Left lung (tissue), 4 donors: ENCODE measurements at regions not wholly inside any gene's neighbourhood (a gene's known extent, or its start where the extent isn't known, plus 50 kb on each side); places are given as distances from the start of the nearest gene placed in this dataset.

Source experiments
- ATAC-seq: fragments of 200-7000 bp; cut with Tn5 transposase; one replicate; pipeline ENCODE4 v1.9.1; 2020; ENCODE audit warnings: moderate library complexity
- DNase-seq, 4 donors: peaks; one replicate each; pipeline ENCODE4 v3.0.0-alpha.2; 2013 to 2020
- H3K27ac ChIP-seq, 2 donors: fragments of 200-600 bp; sonication (generic) in 1 of 2; one replicate each; pipeline versions ENCODE4 v1.5.0 to v1.8.0; 2020 to 2021
- H3K27me3 ChIP-seq, 2 donors: fragments of 200-600 bp; sonication (generic) in 1 of 2; one replicate each; pipeline versions ENCODE4 v1.5.0 to v1.8.0; 2020 to 2021
- H3K36me3 ChIP-seq, 2 donors: fragments of 200-600 bp; sonication (generic) in 1 of 2; one replicate each; pipeline versions ENCODE4 v1.5.0 to v1.8.0; 2020 to 2021
- H3K4me1 ChIP-seq, 2 donors: fragments of 200-600 bp; one replicate each; pipeline ENCODE4 v1.8.0; 2021
- H3K4me3 ChIP-seq, 2 donors: fragments of 200-600 bp; sonication (generic) in 1 of 2; one replicate each; pipeline versions ENCODE4 v1.5.0 to v1.8.0; 2020 to 2021; ENCODE audit warnings: mild to moderate bottlenecking in 1 of 2
- H3K9me3 ChIP-seq, 2 donors: fragments of 200-600 bp; sonication (generic) in 1 of 2; one replicate each; pipeline versions ENCODE4 v1.5.0 to v1.8.0; 2020 to 2021
- CTCF ChIP-seq, 2 donors: fragments of 200-600 bp; sonication (generic) in 1 of 2; IDR thresholded peaks; one replicate each; pipeline versions ENCODE4 v1.5.0 to v1.8.0; 2021; ENCODE audit warnings: antibody characterized with exemption in 2 of 2
- intact Hi-C, 2 donors: fragments of 100-400 bp; cut with DNase I; formaldehyde crosslinking; loops; one replicate each; pipeline versions ENCODE4 v1.11.2 to v1.14.2; 2022
- donor health status: DM: no; HTN: yes; CAD: no.
- donor health status: DM: no; HTN: no; CAD: no.

DNA sequence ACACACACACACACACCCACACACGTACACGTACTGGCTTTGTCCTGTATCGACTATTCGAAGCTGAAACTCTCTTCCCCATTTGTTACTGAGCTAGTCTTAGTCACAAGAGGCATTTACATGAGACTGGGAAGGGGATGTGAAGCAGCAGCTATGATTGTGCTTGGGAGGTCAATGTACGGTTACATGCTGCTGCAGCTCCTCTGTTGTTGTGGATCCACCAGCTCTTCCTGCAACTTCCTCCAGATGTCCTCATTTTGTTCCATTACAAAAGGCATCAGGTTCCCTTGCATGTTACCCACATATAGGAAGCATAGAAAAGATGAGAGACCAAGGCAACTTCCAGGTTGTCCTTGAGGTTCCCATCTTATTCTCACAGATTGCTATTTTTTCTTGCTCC, 612.4 kb upstream of the IMPG1 start:
- no peak for ATAC-seq
- Histone ChIP-seq H3K4me1 (no peaks in the 10 kb centered on the region), H3K27ac (no peak overlapping the region), H3K4me3 (no peak overlapping the region), H3K36me3 (no peaks in the 10 kb centered on the region), H3K9me3 (peaks cover 0 to 10% of the 10 kb centered on the region in 2 donors), H3K27me3 (no peaks in the 10 kb centered on the region)
- intact Hi-C loops, result no loop called here
- DNase-seq, result no peak
- TF ChIP-seq CTCF (IDR thresholded peaks at IDR 0.05), result no peak

- H3K9me3 ChIP-seq, result peaks cover 0 to 10% of the 10 kb centered on the region in 2 donors
- no peak overlapping the region for H3K27ac ChIP-seq
- H3K27me3 ChIP-seq, result no peaks in the 10 kb centered on the region
- no peak for ATAC-seq
- no peaks in the 10 kb centered on the region for H3K36me3 ChIP-seq
- DNase-seq, result no peak
- H3K4me3 ChIP-seq, result no peak overlapping the region
- intact Hi-C loops, result no loop called here
- H3K4me1 ChIP-seq, result no peaks in the 10 kb centered on the region
- no peak for TF ChIP-seq CTCF (IDR thresholded peaks at IDR 0.05)
Measured at GRCh38 chr6:76683985-76684384, 611.5 kb upstream of the IMPG1 start.

GRCh38 chr6:76682842-76683241, 610.4 kb upstream of the IMPG1 start:
- H3K4me1 ChIP-seq, result no peaks in the 10 kb centered on the region
- DNase-seq (no peak), ATAC-seq (no peak)
- H3K4me3 ChIP-seq, result no peak overlapping the region
- H3K36me3 ChIP-seq, result no peaks in the 10 kb centered on the region
- peaks cover 0 to 3% of the 10 kb centered on the region in 2 donors for H3K9me3 ChIP-seq
- H3K27ac ChIP-seq, result no peak overlapping the region
- intact Hi-C loops, result no loop called here
- H3K27me3 ChIP-seq, result no peaks in the 10 kb centered on the region
- no peak for TF ChIP-seq CTCF (IDR thresholded peaks at IDR 0.05)

GRCh38 chr6:76681781-76682180, 609.3 kb upstream of the IMPG1 start:
- no peak for TF ChIP-seq CTCF (IDR thresholded peaks at IDR 0.05)
- H3K9me3 ChIP-seq, result no peaks in the 10 kb centered on the region
- DNase-seq (no peak), ATAC-seq (no peak)
- H3K4me3 ChIP-seq, result no peak overlapping the region
- intact Hi-C loops, result no loop called here
- H3K27ac ChIP-seq, result no peak overlapping the region
- H3K36me3 ChIP-seq, result no peaks in the 10 kb centered on the region
- H3K4me1 ChIP-seq, result no peaks in the 10 kb centered on the region
- no peaks in the 10 kb centered on the region for H3K27me3 ChIP-seq

DNA sequence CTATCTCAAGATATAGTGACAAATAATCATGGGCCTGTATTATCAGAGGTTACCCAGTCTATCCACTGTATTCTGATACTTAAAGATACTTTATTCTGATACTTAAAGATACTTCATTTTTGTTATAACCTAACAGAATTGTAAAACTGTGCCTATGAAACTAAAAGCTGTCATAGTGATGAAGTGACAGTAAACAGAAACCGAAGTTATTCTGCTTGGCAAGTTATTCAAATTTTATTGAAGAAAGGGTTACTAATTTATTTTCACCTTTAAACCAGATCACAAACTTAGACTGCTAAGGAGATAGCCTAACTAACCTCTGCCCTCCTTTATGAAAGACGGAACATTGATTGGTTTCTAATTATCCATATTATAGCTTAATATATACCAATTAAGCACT, 604.6 kb upstream of the IMPG1 start:
- no peaks in the 10 kb centered on the region for H3K4me1 ChIP-seq
- ATAC-seq (no peak), DNase-seq (no peak)
- intact Hi-C loops, result no loop called here
- H3K9me3 ChIP-seq, result no peaks in the 10 kb centered on the region
- H3K4me3 ChIP-seq, result no peak overlapping the region
- no peak for TF ChIP-seq CTCF (IDR thresholded peaks at IDR 0.05)
- H3K27ac ChIP-seq, result no peak overlapping the region
- no peaks in the 10 kb centered on the region for H3K27me3 ChIP-seq
- H3K36me3 ChIP-seq, result no peaks in the 10 kb centered on the region
